Suprapubic skin (tissue), 4 donors: ENCODE measurements at regions not wholly inside any gene's neighbourhood (a gene's known extent, or its start where the extent isn't known, plus 50 kb on each side); places are given as distances from the start of the nearest gene placed in this dataset.

ENCODE experiments used
- CTCF ChIP-seq, 2 donors: fragments of 200-600 bp in 1 of 2; fragments of 450-650 bp in 1 of 2; sonication (generic) in 1 of 2; IDR thresholded peaks; one replicate each; pipeline ENCODE4 v1.5.1; 2016 to 2019; ENCODE audit warnings: antibody characterized with exemption in 2 of 2, mild to moderate bottlenecking in 1 of 2, moderate library complexity in 1 of 2
- POLR2A ChIP-seq, 2 donors: fragments of 450-650 bp; IDR thresholded peaks; one replicate each; pipeline ENCODE4 v1.6.1; 2017; ENCODE audit warnings: antibody characterized with exemption in 2 of 2, mild to moderate bottlenecking in 2 of 2, moderate library complexity in 2 of 2
- POLR2AphosphoS5 ChIP-seq, 3 donors: sonication (generic); formaldehyde crosslinking; IDR thresholded peaks; one replicate each; pipeline ENCODE4 v1.6.1; 2017; ENCODE audit warnings: antibody characterized with exemption in 3 of 3

GRCh38 chr3:99523431-99524127, 114.8 kb upstream of the COL8A1 start:
- TF ChIP-seq CTCF (IDR thresholded peaks at IDR 0.05), result no peak
- TF ChIP-seq POLR2A (IDR thresholded peaks at IDR 0.05), result no peak
- TF ChIP-seq POLR2AphosphoS5 (IDR thresholded peaks at IDR 0.05), result no peak
